Heart left ventricle (tissue), 13 donors: ENCODE measurements at regions not wholly inside any gene's neighbourhood (a gene's known extent, or its start where the extent isn't known, plus 50 kb on each side); places are given as distances from the start of the nearest gene placed in this dataset.

Experiments used
- CTCF ChIP-seq, 12 donors: fragments of 200-600 bp; sonication (generic) in 4 of 12; IDR thresholded peaks; one replicate each; pipeline versions ENCODE4 v1.5.0 to v1.8.0; 2018 to 2022; ENCODE audit warnings: antibody characterized with exemption in 12 of 12, mild to moderate bottlenecking in 5 of 12
- POLR2A ChIP-seq, 2 donors: fragments of 450-650 bp; IDR thresholded peaks; one replicate each; pipeline ENCODE4 v1.6.1; 2017; ENCODE audit warnings: antibody characterized with exemption in 2 of 2, mild to moderate bottlenecking in 2 of 2, moderate library complexity in 2 of 2
- donor health status: ischemic (EF 13 %, LVEDD 7.1; RV severe dilation, severe dysfunction).
- donor health status: DM: no; HTN: yes; CAD: no.
- donor health status: DM: no; HTN: no; CAD: no.
- donor health status: ischemic (EF 25% LVEDD 6.9; RV normal size, moderate dysfunction).
- donor health status: ischemic (EF 25% LVEDD 5.7; RV mildly dilated, moderate dysfunction).
- donor health status: ischemic (EF 35%, LVEDD 5.7; RV mildly dilated, moderate dysfunction).
- donor health status: nonischemic (EF 11% LVEDD 7.7; RV severe dilation, severe dysfunction).
- donor health status: DM: yes; HTN: yes; CAD: no.
- donor health status: PGD.
- donor health status: ischemic (EF 29% LVEDD 5.4; RV normal size, mild dysfunction).
- donor health status: nonischemic (EF 23%, LVEDD 6.1; RV moderate dilation, normal function).

- no peak for TF ChIP-seq CTCF (IDR thresholded peaks at IDR 0.05)
- TF ChIP-seq POLR2A (IDR thresholded peaks at IDR 0.05) = no peak
Measured at GRCh38 chr1:177472567-177472966, 301.8 kb downstream of the BRINP2 start.
